Activated CD8-positive, alpha-beta memory T cell treated with anti-CD3 and anti-CD28 coated beads, Interleukin-2, amount 50 U/mL, for 1 hour (primary cell): ENCODE measurements at regions not wholly inside any gene's neighbourhood (a gene's known extent, or its start where the extent isn't known, plus 50 kb on each side); places are given as distances from the start of the nearest gene placed in this dataset.

Source experiments
- DNase-seq: peaks from one replicate; pipeline ENCODE4 v3.0.0-alpha.2; 2020; ENCODE audit errors: extremely low read depth

DNA sequence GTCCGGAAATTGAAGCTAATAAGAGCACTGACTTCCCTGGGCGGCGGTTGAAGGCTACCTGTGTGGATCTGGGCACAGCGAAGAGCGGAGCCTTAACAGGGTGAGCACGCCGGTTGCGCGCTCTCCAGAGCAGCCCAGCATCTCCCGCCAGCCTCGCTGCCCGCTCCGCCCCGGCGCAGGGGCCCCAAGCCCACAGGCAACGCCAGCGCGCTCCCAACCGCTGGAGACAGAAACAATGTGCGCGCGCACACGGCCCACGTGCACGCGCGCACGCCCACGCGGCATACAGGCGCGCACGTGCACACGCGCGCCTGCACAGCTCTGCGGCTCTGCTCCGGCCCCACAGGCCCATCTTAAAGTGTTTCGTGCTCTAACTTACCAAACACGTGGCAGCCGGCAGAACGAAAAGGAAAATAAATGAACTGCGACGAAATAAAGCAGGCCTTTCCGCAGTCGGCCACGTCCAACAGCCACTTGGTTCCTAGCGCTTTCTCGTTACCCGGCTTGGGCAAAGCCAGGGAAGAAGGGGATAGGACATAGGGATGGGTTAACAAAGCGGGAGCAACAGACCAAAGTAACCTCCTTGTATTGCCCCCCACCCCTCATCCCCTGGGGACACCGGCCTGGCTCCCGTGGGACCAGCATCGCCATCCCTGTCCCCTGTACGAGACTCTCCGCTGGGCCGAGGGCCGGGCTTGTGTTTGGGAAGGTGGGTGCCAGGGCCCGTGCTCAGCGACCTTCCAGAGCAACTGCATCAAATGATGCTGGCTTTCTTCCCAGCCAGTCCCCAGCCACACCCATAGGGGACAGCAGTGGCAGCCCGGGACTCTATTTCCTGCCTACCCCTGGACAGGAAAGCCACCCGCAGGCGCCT is 203.7 kb downstream of the ABHD5 start:
- DNase-seq: no peak

DNA sequence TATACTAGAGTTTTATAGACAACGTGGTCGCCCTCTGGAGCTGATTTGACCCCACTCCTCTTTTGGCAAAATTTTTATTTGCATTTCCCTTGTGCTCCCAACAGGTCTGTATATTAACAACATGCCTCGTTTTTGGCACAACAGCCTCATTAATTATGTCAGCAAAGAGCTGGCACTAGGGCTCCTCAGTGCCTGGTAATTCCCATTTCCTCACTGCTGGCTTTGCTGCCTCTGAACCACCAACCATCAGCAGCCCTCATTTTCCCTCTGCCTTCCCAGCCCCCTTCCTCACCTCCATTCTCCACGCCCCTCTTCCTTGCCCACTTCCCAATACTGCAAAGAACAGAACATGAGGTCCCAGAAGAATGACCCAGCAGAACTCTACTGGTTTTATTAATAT is 204.8 kb downstream of the ABHD5 start:
- no peak for DNase-seq

DNA sequence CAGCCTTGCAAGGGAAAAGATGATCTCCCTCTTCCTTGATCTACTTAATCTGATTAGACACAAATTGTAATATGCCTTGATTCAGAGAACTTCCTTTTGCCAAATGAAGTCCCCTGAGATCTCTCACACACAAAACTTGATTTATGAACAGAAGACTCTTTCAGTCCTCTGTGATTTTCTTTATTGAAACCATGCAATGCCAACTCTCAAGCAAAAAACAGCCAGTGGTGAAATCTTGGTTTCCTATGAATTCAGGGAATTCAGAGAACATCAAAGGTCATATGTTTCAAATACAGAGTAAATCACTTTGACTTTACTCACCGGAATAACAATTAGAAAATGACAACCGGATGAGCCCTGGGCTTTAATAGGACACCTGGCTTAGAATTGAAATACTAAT is 211.7 kb downstream of the ABHD5 start:
- no peak for DNase-seq

DNA sequence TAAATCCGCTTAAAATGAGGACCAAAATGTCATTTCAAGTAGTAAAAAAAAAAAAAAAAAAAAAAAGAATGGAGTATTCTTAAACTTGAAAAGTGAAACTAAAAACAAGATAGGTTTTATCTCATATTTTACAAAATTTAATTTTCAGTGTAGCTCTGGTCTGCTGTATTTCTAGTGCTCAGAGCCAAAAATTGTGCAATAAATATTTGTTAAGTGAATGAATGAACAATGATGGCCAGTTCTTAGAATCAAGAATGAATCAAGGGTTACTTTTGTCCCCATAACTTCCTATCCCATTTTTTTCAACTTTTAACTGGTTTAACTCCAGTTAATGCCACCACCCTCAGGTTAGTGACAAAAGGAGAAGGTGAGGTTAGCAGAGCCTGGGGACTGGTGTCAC is 214.4 kb downstream of the ABHD5 start:
- DNase-seq: no peak

DNA sequence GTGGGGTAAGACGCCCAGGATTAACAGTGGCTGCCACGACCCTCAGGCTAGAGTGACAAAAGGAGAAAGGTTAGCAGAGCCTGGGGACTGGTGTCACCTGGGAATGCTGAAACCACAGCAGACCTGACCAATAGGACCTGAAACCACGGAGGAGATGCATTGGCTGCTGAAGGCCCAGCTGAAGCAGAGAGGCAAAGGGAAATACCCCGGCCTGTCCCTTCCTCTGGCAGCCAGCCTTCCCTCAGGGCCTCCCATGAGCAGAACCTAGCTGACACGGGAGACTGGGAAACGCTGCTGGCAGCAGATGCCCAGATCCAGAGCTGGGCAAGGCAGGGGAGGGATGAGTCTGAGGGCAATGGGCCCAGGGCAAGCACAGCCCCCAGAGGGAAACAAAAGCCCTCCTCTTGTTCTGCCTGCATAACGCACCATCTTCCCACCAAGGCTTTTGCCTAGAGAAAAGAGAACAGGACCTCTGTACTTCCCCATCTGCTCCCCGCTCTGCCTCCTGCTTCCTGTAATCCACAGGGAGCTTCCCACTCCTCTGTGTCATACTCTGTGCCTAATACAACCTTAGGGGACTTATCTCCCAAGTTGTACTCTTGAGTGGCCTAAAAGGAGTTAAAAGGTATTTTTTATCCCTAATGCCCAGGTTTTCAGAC is 216.2 kb downstream of the ABHD5 start:
- DNase-seq: no peak

DNA sequence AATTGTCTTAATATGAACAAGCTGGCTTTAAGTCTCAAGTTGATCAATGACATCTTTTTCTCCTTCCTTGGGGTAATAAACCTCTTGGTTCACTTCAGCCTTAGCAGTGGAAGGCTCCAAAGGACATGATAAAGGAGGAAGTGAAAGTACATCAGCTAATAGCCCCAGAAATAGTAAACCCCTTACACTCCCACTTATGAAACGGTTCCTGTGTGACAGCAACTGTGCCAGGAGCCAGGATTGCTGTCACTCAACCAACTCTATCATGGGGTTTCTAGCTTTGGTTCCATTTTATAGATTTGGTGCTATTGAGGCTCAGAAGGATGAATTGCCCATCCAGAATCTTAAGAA is 216.7 kb downstream of the ABHD5 start:
- no peak for DNase-seq

DNA sequence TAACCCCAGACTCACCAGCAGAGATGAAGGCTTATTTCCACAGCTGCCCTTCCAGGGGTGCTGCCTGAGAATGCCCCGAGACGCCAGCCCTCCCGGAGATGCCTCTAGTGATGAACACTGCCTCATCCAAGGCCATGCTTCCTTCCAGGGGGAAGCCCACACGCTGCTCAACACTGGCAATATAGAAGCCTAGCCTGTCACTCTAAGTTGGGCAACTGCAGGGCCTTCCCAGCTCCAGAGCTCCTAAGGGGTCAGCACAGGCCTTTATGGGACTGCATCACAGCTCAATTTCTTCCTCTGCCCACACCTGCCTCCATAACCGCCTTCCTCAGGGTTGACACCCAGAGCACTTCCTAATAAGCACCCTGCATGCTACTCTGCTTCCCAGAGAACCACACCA is 217.7 kb downstream of the ABHD5 start:
- no peak for DNase-seq

DNA sequence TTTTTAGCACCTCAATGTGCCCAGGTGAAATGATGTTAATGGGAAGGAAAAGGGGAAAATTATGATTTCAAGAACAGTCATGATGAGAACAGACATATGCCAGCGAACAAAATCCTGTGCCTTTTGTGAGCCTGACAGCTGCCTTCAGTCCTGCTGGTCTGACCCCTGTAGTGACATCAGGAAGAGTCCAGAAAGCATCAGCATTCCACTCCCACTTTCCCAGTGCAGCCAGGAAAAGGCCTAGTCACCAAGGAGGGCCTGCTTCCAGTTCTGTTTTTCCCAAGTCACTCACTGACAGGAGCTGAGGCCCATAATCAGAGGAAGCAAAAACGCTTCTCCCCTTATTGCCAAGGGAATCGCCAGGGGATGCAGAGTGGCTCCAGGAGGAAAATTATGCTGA is 218.4 kb downstream of the ABHD5 start:
- DNase-seq: no peak

DNA sequence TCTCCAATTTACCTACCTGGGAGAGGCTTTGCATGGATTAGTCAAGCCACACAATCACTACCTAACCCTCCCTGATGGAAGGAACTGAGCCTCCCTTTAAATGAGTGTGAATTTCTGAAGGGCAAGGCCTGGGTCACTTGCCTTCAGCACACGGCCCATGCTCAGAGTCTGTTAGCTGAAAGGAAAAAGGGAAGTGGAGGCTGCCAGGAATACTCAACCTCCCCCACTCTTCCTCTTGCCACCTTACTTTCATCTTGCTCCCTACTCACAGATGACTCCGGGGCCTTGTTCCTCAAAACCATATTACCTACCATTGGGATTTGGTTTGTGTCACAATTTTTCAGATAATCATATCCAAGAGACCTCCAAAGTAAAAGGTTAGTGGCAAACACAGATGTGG is 220.0 kb downstream of the ABHD5 start:
- no peak for DNase-seq

DNA sequence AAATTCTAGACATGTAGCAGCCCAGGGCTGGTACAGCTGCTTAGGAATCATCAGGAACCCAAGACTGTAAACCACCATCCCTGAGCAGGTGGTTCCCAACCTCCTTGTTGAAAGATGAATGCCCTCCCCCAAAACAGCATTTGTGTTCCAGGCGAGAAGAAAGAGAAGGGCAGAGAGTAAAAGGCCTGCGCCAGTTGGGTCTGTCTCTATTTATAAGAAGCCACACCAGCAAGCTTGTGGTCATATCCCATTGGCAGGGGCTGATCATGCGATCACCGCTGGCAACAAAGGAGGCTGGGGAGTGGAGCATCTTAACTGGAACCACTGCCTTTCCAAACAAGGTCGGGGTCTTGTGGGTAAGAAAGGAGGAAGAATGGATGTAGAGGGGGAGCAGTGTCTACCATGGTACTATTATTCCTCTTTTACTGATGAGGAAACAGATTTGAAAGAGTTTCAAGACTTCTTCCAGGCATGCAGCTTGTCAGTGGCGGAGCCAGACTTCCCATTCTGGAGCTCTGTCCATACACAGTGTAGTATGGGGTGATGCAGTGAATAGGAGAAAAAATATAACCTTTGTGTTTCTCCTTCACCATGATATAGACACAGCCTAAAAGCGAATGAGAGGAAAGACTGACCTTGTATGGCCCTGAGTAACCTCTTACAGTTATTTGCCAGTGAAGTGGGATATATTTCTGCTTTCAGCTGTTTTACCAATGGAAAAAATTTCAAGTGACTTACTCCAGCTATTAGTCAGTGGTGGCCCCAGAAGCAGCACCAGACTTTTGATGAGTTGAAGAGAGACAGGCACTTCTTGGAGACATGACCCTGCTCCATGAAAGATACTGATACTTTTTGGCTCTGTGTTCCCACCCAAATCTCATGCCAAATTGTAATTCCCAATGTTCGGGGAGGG is 222.6 kb downstream of the ABHD5 start:
- DNase-seq: no peak

DNA sequence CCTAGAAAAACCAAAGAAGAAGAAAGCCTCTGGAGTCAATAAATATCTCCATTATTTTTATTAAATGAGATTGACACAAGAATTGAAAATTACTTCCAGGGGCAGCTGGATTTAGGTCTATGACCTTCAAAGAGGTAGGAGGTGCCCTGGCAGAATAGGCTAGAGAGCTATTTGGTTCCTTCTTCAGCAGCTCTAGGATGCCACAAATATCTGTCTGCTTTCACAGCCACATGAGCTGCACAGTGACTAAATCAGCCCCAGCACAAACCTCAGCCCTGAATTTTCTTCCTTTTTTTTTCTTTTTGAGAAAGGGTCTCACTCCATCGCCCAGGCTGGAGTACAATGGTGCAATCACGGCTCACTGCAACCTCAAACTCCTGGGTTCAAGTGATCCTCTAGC is 223.5 kb downstream of the ABHD5 start:
- DNase-seq: no peak

DNA sequence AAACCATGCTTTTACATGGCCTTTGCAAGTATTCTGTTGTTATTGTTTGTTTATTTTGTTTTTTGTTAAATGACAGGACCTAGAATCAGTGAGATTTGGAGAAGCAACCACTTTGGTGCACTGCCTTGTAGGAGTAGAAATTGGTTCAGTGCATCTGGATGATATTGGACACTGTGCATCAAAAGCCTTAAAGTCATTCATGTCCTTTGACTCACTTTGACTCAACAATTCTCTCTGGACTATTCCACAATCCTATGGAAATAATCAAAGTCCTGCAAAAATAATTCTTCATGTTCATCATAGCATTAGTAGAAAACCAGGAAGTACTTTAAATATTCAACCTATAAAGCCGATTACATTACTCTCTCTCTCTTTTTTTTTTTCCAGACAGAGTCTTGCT is 224.8 kb downstream of the ABHD5 start:
- DNase-seq: no peak

DNA sequence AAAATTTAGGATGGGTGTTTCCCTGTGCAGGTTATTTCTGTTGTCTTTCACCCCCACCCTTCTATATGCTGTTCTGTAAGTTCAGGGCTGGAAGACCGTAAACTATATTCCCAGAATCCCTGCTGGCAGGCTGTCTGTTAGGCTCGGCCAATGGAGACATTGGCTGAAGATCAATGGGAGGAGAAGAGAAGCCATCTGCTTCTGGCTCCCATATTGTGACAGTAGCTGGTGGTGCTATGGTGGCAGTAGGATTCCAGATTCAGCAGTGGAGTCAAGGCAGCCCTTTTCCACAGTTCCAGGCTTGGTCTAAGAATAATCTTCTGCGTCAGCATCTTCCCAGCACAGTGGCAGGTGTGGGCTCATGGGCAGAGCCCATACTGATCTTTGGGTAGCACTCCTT is 226.6 kb downstream of the ABHD5 start:
- DNase-seq: no peak

DNA sequence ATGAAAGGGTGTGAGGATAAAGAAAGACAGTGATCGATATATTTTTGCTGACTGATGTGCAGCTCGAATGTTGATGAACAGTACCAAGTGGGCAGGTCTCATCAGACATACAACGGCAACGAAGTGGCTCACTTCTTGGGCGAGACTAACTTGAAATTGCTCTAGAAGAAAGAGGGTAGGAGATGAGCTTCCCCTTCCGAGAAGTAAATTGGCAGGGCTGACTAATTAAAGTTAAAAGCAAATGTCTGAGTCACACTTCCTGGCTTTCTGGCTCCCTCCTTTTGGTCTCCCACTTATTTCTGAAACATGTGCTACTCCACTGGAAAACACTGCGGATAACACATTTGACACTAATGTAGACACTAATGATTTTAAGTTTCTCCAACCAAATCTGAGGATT is 228.3 kb downstream of the ABHD5 start:
- no peak for DNase-seq

DNA sequence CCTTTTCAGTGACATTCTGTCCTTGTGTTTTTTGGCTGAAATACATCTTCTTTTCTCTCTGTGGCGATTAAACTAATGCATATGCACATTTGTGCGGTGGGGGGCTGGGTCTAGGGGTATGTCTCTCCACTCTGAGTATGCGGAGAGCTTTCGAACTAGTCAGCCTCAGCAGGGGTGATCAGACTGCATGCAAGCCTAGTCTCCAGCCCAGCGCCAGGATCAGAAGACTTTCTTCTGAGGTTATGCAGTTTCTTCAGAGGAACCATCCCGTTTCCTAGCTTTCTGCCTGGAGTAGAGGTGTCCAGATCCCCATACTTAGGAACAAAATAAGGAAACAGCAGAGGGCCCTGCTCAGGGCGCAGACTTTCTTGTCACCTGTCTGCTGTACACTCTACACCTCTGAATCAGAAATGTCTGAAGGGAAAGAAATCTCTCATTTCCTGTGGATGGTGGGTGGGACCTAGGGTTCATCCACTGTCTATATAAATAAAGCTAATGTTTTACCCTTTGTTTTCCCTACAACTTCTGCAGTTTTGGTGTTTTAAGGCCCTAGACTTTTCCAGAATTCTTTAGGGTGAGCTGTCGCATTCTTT is 230.4 kb downstream of the ABHD5 start:
- no peak for DNase-seq

DNA sequence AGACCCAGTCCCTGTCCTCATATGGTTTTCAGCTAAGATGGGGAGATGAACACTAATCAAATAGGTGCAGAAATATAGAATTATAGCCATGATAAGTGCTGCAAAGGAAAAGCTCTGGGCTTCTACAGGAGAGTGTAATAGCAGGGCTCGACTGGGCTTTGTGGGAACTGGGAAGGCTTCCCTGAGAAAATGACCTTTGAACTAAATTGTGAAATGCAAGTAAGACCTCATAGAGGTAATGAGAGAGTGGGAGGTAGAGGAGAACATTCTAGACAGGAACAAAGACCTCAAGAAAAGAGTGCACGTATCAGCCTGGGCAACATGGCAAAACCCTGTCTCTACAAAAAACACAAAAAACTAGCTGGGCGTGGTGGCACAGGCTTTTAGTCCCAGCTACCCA is 231.6 kb downstream of the ABHD5 start:
- no peak for DNase-seq

DNA sequence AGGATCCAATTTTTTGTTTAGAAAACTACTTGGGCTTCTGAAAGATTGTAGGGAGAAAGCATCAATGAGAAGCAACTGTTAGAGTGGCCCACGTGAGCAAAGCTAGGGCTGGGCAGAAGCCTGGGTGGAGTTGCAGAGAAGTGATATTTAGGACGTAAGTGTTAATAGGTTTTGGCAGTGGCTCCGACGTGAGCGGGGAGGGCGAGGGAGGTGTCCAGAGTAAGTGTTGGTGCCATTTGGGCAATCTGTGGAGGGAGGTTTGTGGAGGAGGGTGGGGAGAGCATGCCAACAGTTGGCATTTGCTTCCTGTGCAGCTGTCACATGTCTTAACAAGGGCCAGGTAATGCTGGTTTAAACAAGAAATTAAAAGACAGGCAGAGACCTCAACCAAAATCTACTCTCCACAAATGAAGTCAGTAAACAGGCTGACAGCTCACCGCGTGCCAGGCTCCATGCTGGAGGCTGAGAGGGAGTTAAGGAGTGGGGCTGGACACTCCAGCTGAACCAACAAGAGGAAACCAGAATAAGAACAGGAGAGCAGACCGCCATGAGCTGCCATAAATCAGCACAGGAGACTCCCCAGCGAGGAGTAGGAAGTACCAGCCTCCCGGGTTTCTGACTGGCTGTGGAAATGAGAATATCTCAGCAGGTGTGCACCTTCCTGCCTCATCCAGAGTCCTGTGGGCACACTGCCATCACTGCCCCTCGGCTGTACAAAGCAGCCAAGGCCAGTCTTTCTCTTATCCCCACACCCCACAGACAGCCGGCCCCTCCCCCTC is 232.6 kb downstream of the ABHD5 start:
- no peak for DNase-seq

DNA sequence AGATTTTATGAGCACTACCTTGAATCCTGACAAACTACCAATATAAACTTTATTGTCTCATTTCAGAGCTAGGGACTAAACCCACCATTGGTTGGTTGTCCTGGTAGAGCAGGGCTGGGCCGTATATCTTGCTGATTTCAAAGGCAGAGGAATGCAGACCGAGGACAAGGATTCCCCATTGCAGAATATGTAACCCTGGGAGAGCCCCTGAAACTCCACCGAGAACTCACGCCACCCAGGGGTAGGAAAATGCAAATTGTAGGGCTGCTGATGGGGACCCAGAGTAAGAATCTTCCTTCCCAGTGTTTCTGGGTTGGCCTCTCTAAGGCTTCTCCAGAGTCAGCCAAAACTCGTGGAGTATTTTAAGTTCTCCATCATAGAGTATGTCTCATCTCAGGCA is 235.3 kb downstream of the ABHD5 start:
- no peak for DNase-seq

DNA sequence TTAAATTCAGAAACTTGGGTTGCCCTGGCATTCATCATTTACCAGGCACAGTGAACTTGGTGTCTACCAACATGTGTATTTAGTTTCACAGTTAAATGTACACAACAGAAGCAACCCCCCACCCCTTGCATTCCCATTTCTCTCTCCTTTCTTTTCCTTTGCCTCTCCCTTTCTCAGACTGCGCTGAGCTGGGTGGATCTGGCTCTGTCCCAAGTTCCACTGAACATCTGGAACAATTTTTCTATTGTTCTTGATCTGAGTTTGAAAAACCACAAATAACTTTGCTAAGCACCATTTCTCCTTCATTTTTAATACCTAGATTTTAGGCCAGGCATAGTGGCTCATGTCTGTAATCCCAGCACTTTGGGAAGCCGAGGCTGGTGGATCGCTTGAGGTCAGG is 242.2 kb downstream of the ABHD5 start:
- DNase-seq: no peak

DNA sequence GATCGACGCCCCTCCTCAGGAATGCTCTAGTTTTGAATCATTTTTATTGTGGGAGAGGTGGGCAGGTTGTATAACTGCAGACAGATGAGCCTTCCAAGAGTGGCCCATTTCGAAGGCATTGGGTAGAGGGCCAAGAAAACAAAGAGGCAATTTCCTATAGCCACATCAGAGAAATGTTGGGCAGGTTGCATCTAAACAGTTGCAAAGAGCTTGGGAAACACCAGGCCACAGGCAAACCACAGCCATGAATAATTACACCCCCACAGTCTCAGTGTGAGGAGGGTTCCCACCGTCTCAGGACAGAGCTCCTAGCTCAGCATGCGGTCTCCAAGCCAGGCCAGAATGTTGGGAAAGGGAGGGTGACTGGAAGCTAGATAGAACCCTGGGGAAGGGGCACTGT is 257.3 kb downstream of the ABHD5 start:
- no peak for DNase-seq

DNA sequence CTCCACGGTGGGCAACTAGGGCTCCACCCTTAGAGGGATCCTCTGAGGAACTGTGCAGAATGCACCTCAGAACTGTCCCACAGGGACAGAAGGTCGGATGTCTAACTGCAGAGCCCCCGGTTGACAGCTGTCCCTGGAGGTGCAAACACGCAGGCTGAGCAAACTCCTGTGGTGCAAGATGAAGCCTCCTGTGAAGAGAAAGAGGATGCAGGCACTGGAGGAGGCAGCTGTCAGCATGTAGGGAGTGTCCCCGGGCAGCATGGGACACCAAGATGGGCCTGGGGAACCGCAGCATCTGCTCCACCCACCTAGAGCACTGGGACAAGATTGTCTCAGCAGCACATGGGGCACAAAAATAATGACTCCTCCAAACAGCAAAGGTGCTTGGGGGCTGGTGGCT is 258.9 kb downstream of the ABHD5 start:
- no peak for DNase-seq
